K562 (cell line): ENCODE measurements at regions not wholly inside any gene's neighbourhood (a gene's known extent, or its start where the extent isn't known, plus 50 kb on each side); places are given as distances from the start of the nearest gene placed in this dataset.

Experiments used
- BDP1 ChIP-seq: IDR thresholded peaks from 3 replicates; pipeline ENCODE4 v1.6.1; 2011; ENCODE audit not compliant: insufficient read length, insufficient read depth
- C11orf30 ChIP-seq: fragments of 450-650 bp; IDR thresholded peaks from 2 replicates; pipeline ENCODE4 v1.6.1; 2016; ENCODE audit warnings: low read depth, mild to moderate bottlenecking
- CHD4 ChIP-seq: fragments of 200-600 bp; sonication (generic); IDR thresholded peaks from 3 replicates; pipeline ENCODE4 v1.6.1; 2012; ENCODE audit warnings: low read depth, mild to moderate bottlenecking, mixed read lengths, low read length, inconsistent platforms; ENCODE audit not compliant: insufficient read depth, insufficient replicate concordance, poor library complexity, severe bottlenecking
- FOXK2 ChIP-seq, 2 experiments: fragments of 450-650 bp; IDR thresholded peaks in 1 of 2; conservative IDR thresholded peaks in 1 of 2; 2 replicates each; pipeline ENCODE4 v1.6.1; 2016; ENCODE audit warnings: low read depth in 2 of 2, mild to moderate bottlenecking in 1 of 2
- NRF1 ChIP-seq, 2 experiments: fragments of 450-650 bp; IDR thresholded peaks in 1 of 2; conservative IDR thresholded peaks in 1 of 2; 2 replicates each; pipeline ENCODE4 v1.6.1; 2014; ENCODE audit warnings: mild to moderate bottlenecking in 2 of 2
- RBM34 ChIP-seq: fragments of 200-400 bp; formaldehyde crosslinking; IDR thresholded peaks from 2 replicates; pipeline ENCODE4 v1.6.1; 2018; ENCODE audit warnings: low read length, borderline replicate concordance; ENCODE audit not compliant: insufficient read depth
- SMARCA5 ChIP-seq: fragments of 450-650 bp; IDR thresholded peaks from 2 replicates; pipeline ENCODE4 v1.6.1; 2016
- ZNF586 ChIP-seq: fragments of 450-650 bp; formaldehyde crosslinking; conservative IDR thresholded peaks from 2 replicates; pipeline ENCODE4 v1.4.0; 2020; ENCODE audit warnings: mild to moderate bottlenecking, moderate library complexity
- TF ChIP-seq, protein P1 (sequence below), 2 experiments: fragments of 450-650 bp; IDR thresholded peaks; 2 replicates each; pipeline ENCODE4 v1.6.1; 2016; ENCODE audit warnings: mild to moderate bottlenecking in 2 of 2, borderline replicate concordance in 1 of 2, low read depth in 1 of 2, moderate library complexity in 1 of 2

DNA sequence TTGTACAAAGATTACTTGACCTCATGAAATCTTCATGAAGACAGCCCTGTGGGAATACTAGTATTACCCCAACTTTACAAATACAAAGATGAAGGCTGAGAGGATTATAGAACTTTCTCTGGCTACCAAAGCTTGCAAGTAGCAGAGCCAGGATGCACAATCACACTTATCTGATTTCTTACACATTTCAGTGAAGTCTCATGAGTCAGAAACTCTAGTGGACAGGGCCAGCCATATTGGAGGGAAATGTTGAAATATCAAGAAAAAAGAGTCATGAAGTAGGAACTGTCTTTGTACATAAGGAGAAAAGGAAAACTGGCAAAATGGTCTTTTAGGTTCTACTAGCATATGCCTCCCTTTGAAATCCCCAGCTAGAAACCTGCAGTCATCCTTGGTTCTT is 369.6 kb upstream of the WWC1 start (continued):
- TF ChIP-seq, protein P1, sequence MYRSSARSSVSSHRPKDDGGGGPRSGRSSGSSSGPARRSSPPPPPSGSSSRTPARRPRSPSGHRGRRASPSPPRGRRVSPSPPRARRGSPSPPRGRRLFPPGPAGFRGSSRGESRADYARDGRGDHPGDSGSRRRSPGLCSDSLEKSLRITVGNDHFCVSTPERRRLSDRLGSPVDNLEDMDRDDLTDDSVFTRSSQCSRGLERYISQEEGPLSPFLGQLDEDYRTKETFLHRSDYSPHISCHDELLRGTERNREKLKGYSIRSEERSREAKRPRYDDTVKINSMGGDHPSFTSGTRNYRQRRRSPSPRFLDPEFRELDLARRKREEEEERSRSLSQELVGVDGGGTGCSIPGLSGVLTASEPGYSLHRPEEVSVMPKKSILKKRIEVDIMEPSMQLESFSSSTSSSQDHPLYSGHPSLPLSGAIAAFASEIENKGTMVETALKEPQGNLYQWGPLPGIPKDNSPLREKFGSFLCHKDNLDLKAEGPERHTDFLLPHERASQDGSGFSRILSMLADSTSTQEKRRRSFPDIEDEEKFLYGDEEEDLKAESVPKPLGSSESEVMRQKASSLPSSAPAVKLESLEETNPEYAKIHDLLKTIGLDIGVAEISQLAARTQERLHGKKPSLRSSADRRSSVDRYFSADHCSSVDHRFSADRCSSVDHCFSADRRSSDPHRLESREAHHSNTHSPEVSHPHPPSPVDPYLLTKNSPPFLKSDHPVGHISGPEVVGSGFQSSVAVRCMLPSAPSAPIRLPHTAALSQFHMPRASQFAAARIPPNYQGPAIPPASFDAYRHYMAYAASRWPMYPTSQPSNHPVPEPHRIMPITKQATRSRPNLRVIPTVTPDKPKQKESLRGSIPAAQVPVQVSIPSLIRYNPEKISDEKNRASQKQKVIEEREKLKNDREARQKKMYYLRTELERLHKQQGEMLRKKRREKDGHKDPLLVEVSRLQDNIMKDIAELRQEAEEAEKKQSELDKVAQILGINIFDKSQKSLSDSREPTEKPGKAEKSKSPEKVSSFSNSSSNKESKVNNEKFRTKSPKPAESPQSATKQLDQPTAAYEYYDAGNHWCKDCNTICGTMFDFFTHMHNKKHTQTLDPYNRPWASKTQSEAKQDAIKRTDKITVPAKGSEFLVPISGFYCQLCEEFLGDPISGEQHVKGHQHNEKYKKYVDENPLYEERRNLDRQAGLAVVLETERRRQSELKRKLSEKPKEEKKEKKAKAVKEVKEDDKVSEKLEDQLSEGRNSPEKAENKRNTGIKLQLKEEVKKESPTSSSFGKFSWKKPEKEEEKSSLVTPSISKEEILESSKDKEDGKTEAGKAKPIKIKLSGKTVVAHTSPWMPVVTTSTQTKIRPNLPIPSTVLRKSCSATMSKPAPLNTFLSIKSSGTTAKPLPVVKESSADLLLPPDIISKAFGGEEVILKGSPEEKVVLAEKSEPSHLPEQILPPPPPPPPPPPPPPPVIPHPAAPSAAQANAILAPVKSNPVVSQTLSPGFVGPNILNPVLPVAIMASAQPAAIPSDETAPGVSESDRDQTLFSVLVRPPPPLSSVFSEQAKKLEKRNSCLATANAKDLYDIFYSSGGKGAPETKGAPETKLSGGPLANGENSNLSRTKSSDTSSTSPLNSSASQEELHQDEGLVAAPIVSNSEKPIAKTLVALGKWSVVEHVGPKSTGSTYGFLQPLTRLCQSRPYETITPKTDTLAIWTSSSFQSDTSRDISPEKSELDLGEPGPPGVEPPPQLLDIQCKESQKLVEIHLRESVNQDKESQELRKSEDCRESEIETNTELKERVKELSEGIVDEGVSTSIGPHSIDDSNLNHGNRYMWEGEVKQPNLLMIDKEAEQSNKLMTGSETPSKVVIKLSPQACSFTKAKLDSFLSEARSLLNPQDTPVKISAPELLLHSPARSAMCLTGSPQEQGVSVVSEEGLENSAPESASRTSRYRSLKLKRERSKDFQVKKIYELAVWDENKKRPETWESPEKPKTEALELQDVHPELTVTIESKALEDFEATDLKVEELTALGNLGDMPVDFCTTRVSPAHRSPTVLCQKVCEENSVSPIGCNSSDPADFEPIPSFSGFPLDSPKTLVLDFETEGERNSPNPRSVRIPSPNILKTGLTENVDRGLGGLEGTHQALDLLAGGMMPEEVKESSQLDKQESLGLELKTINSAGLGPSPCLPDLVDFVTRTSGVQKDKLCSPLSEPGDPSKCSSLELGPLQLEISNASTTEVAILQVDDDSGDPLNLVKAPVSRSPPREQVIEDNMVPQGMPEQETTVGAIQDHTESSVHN (IDR thresholded peaks at IDR 0.05; ENCODE audit: borderline replicate concordance in 1 of 2, low read depth in 1 of 2): no peak
- TF ChIP-seq C11orf30 (no peak), NRF1 (conservative IDR thresholded peaks at IDR 0.05 in 1 of 2, IDR thresholded peaks at IDR 0.05 in 1 of 2) (no peak), CHD4 (no peak), ZNF586 (CRISPR knock-in tag) (no peak), FOXK2 (conservative IDR thresholded peaks at IDR 0.05 in 1 of 2, IDR thresholded peaks at IDR 0.05 in 1 of 2; ENCODE audit: low read depth in 2 of 2) (no peak), RBM34 (no peak), BDP1 (no peak), SMARCA5 (no peak)
- TF ChIP-seq, all 486 proteins: peak for 0
